Body of pancreas (tissue), 4 donors: ENCODE measurements at regions not wholly inside any gene's neighbourhood (a gene's known extent, or its start where the extent isn't known, plus 50 kb on each side); places are given as distances from the start of the nearest gene placed in this dataset.

ENCODE experiments used
- ATAC-seq: fragments of 150-250 bp; one replicate; pipeline ENCODE4 v1.9.1; 2016
- DNase-seq, 4 donors: peaks; one replicate each; pipeline ENCODE4 v3.0.0-alpha.2; 2019
- H3K27ac ChIP-seq, 4 donors: fragments of 200-600 bp; sonication (generic); 1 replicate in 3 of 4; 2 replicates in 1 of 4; pipeline versions ENCODE4 v1.5.1 to v1.6.1; 2016 to 2019; ENCODE audit warnings: mild to moderate bottlenecking in 1 of 4, mixed read lengths in 1 of 4, moderate library complexity in 1 of 4
- H3K27me3 ChIP-seq, 2 donors: fragments of 200-600 bp; sonication (generic); one replicate each; pipeline ENCODE4 v1.6.0; 2016; ENCODE audit warnings: mild to moderate bottlenecking in 1 of 2
- H3K36me3 ChIP-seq, 2 donors: fragments of 200-600 bp; sonication (generic); replicated peaks in 1 of 2; 2 replicates each; pipeline ENCODE4 v1.5.1; 2016; ENCODE audit warnings: low read depth in 2 of 2; ENCODE audit not compliant: insufficient read depth in 1 of 2
- H3K4me1 ChIP-seq: fragments of 200-600 bp; sonication (generic); one replicate; pipeline ENCODE4 v1.6.0; 2016
- H3K4me3 ChIP-seq, 2 donors: fragments of 200-600 bp; sonication (generic); 1 replicate in 1 of 2; 2 replicates in 1 of 2; pipeline ENCODE4 v1.5.1; 2016 to 2019
- H3K9me3 ChIP-seq, 3 donors: fragments of 200-600 bp; sonication (generic); 1 replicate in 2 of 3; 2 replicates in 1 of 3; pipeline ENCODE4 v1.5.1; 2016
- CTCF ChIP-seq, 7 experiments: fragments of 450-650 bp in 4 of 7; fragments of 200-600 bp in 3 of 7; sonication (generic) in 3 of 7; IDR thresholded peaks; one replicate each; pipeline ENCODE4 v1.5.1; 2016 to 2019; ENCODE audit warnings: antibody characterized with exemption in 7 of 7
- POLR2A ChIP-seq, 3 donors: fragments of 450-650 bp; IDR thresholded peaks; one replicate each; pipeline ENCODE4 v1.6.1; 2016; ENCODE audit warnings: antibody characterized with exemption in 3 of 3, mild to moderate bottlenecking in 2 of 3
- WGBS, 2 donors: methylation state at CpG; one replicate each; pipeline ENCODE4 v1.1.5; 2017; 5-methylcytosine and 5-hydroxymethylcytosine counted together
- intact Hi-C: fragments of 100-400 bp; cut with DNase I; formaldehyde crosslinking; loops from one replicate; pipeline ENCODE4 v1.15.1; 2023

- Histone ChIP-seq H3K27me3 (no peaks in the 10 kb centered on the region), H3K27ac (no peak overlapping the region), H3K36me3 (no peaks in the 10 kb centered on the region), H3K4me1 (peaks cover 14% of the 10 kb centered on the region), H3K9me3 (no peaks in the 10 kb centered on the region), H3K4me3 (no peak overlapping the region)
- WGBS, 2 donors, result 87 to 90% methylated on average over 3 of the region's 3 CpGs
- intact Hi-C loops, result no loop called here
- ATAC-seq (no peak), DNase-seq (no peak)
- no peak for TF ChIP-seq POLR2A (IDR thresholded peaks at IDR 0.05)
- no peak for TF ChIP-seq CTCF (IDR thresholded peaks at IDR 0.05)
These were observed 247.9 kb downstream of the IRS1 start for GRCh38 chr2:226551522-226552250.

- TF ChIP-seq CTCF (IDR thresholded peaks at IDR 0.05), result no peak
- no peak for TF ChIP-seq POLR2A (IDR thresholded peaks at IDR 0.05)
- intact Hi-C loops, result no loop called here
- WGBS, 2 donors, result 86 to 93% methylated on average over 7 of the region's 7 CpGs
- no peaks in the 10 kb centered on the region for H3K27me3 ChIP-seq
- DNase-seq, result no peak
- H3K9me3 ChIP-seq, result no peaks in the 10 kb centered on the region
- no peak overlapping the region for H3K4me3 ChIP-seq
- no peak for ATAC-seq
- H3K4me1 ChIP-seq, result peaks cover 14% of the 10 kb centered on the region
- no peaks in the 10 kb centered on the region for H3K36me3 ChIP-seq
- no peak overlapping the region for H3K27ac ChIP-seq
These were observed 248.8 kb downstream of the IRS1 start for GRCh38 chr2:226550801-226551200.

GRCh38 chr2:226548732-226549131 is 250.9 kb downstream of the IRS1 start:
- intact Hi-C loops, result no loop called here
- TF ChIP-seq POLR2A (IDR thresholded peaks at IDR 0.05) (no peak), CTCF (IDR thresholded peaks at IDR 0.05) (no peak)
- Histone ChIP-seq H3K4me3 (no peak overlapping the region), H3K9me3 (no peaks in the 10 kb centered on the region), H3K36me3 (no peaks in the 10 kb centered on the region), H3K27ac (no peak overlapping the region), H3K27me3 (no peaks in the 10 kb centered on the region), H3K4me1 (peaks cover 14% of the 10 kb centered on the region)
- DNase-seq (no peak), ATAC-seq (no peak)
- WGBS, 2 donors, result 7 to 11% methylated on average over 2 of the region's 2 CpGs

GRCh38 chr2:226544596-226545210 is 254.9 kb downstream of the IRS1 start:
- H3K4me3 ChIP-seq, result no peak overlapping the region
- no peaks in the 10 kb centered on the region for H3K36me3 ChIP-seq
- TF ChIP-seq POLR2A (IDR thresholded peaks at IDR 0.05) (no peak), CTCF (IDR thresholded peaks at IDR 0.05) (no peak)
- no peak for DNase-seq
- no peaks in the 10 kb centered on the region for H3K9me3 ChIP-seq
- no peaks in the 10 kb centered on the region for H3K27me3 ChIP-seq
- no peak overlapping the region for H3K27ac ChIP-seq
- peaks cover 14% of the 10 kb centered on the region for H3K4me1 ChIP-seq
- 89 to 93% methylated on average over 2 of the region's 2 CpGs for WGBS, 2 donors
- ATAC-seq, result no peak
- intact Hi-C loops, result no loop called here
